HCT116 (cell line): ENCODE measurements at regions not wholly inside any gene's neighbourhood (a gene's known extent, or its start where the extent isn't known, plus 50 kb on each side); places are given as distances from the start of the nearest gene placed in this dataset.

Experiments used
- ATAC-seq: fragments of 200-7000 bp; cut with Tn5 transposase; 2 replicates; pipeline ENCODE4 v1.9.1; 2020; ENCODE audit warnings: mild to moderate bottlenecking, moderate library complexity
- BruUV-seq: library from RNA; stranded (reverse); fragments of 400-500 nt; replicated peaks from 2 replicates; lab custom pipeline; 2021; lab: Mats Ljungman, UMichigan
- CTCF ChIA-PET: fragments of 300-600 bp; sonication (Branson Sonifier 250); formaldehyde crosslinking; loops from one replicate; lab custom pipeline; 2021; ENCODE audit warnings: antibody characterized with exemption; lab: Charles Lee
- POLR2A ChIA-PET: fragments of 300-600, 350-600 bp; sonication (Branson Sonifier 250); formaldehyde crosslinking; loops from one replicate; lab custom pipeline; 2021; ENCODE audit warnings: antibody characterized with exemption; lab: Charles Lee
- RAD21 ChIA-PET, 2 experiments: fragments of 300-600 bp; sonication (Branson Sonifier 250); formaldehyde crosslinking; loops; one replicate each; lab custom pipeline; 2023; ENCODE audit warnings: low total read pairs in 2 of 2; ENCODE audit not compliant: uncharacterized antibody in 2 of 2, unreplicated experiment in 2 of 2, low non-redundant PET in 1 of 2; lab: Charles Lee
- DNase-seq: peaks from one replicate; pipeline ENCODE4 v3.0.0-alpha.2; 2010; ENCODE audit warnings: low read depth, low spot score
- H2AFZ ChIP-seq: fragments of 200-600 bp; shearing (Covaris generic), sonication (generic); 2 replicates; pipeline ENCODE4 v1.6.1; 2017; ENCODE audit warnings: low read depth, mixed run types, mixed read lengths, antibody characterized with exemption, low read length; ENCODE audit not compliant: poor library complexity, severe bottlenecking
- H3K27ac ChIP-seq: 2 replicates; pipeline ENCODE4 v1.5.1; 2012; ENCODE audit warnings: low read depth, low read length
- H3K27me3 ChIP-seq: fragments of 200-600 bp; sonication (generic); 2 replicates; pipeline ENCODE4 v1.6.1; 2016; ENCODE audit warnings: mixed run types, low read length, mixed read lengths; ENCODE audit not compliant: insufficient read depth
- H3K36me3 ChIP-seq, 2 experiments: fragments of 200-500 bp in 1 of 2; fragments of 200-600 bp in 1 of 2; sonication (Bioruptor generic) in 1 of 2; sonication (generic) in 1 of 2; 2 replicates each; pipeline versions ENCODE4 v1.5.1 to v1.6.1; 2014 to 2016; ENCODE audit warnings: low read length in 2 of 2, inconsistent platforms in 1 of 2, mixed read lengths in 1 of 2, mixed run types in 1 of 2; ENCODE audit not compliant: insufficient read depth in 2 of 2, control insufficient read depth in 1 of 2
- H3K4me1 ChIP-seq, 2 experiments: fragments of 200-600 bp in 1 of 2; sonication (generic) in 1 of 2; 2 replicates each; pipeline versions ENCODE4 v1.5.1 to v1.6.1; 2012 to 2017; ENCODE audit warnings: low read length in 2 of 2, inconsistent platforms in 1 of 2, mild to moderate bottlenecking in 1 of 2, mixed read lengths in 1 of 2, mixed run types in 1 of 2, moderate library complexity in 1 of 2; ENCODE audit not compliant: insufficient read depth in 2 of 2, control insufficient read depth in 1 of 2
- H3K4me2 ChIP-seq: fragments of 200-600 bp; sonication (generic); 2 replicates; pipeline ENCODE4 v1.6.1; 2017; ENCODE audit warnings: mixed run types, low read length, mixed read lengths
- H3K4me3 ChIP-seq, 2 experiments: fragments of 200-600 bp in 1 of 2; sonication (generic) in 1 of 2; replicated peaks in 1 of 2; 2 replicates each; pipeline ENCODE4 v1.5.1; 2011 to 2016; ENCODE audit warnings: low read length in 2 of 2, control low read depth in 1 of 2, low read depth in 1 of 2, mild to moderate bottlenecking in 1 of 2, mixed read lengths in 1 of 2, mixed run types in 1 of 2
- H3K79me2 ChIP-seq: fragments of 200-600 bp; sonication (generic); 2 replicates; pipeline ENCODE4 v1.6.1; 2017; ENCODE audit warnings: mild to moderate bottlenecking, mixed run types, low read length, moderate library complexity, mixed read lengths; ENCODE audit not compliant: insufficient read depth
- H3K9ac ChIP-seq: fragments of 200-600 bp; sonication (generic); 2 replicates; pipeline ENCODE4 v1.6.1; 2016; ENCODE audit warnings: low read length, mixed read lengths
- H3K9me2 ChIP-seq: fragments of 200-600 bp; sonication (generic), shearing (Covaris generic); 2 replicates; pipeline ENCODE4 v1.6.1; 2017; ENCODE audit warnings: mixed run types, mild to moderate bottlenecking, moderate library complexity; ENCODE audit not compliant: insufficient read depth
- H3K9me3 ChIP-seq, 2 experiments: fragments of 200-500 bp in 1 of 2; fragments of 200-600 bp in 1 of 2; sonication (Bioruptor generic) in 1 of 2; sonication (generic) in 1 of 2; 2 replicates each; pipeline ENCODE4 v1.6.1; 2014 to 2017; ENCODE audit warnings: low read length in 2 of 2, mixed read lengths in 2 of 2, inconsistent platforms in 1 of 2, low read depth in 1 of 2, mild to moderate bottlenecking in 1 of 2, mixed run types in 1 of 2, moderate library complexity in 1 of 2; ENCODE audit not compliant: control insufficient read depth in 1 of 2, insufficient read depth in 1 of 2
- H4K20me1 ChIP-seq: fragments of 200-600 bp; sonication (generic), shearing (Covaris generic); 2 replicates; pipeline ENCODE4 v1.6.1; 2017; ENCODE audit warnings: mixed run types, mild to moderate bottlenecking, moderate library complexity; ENCODE audit not compliant: insufficient read depth
- CBX3 ChIP-seq: IDR thresholded peaks from 2 replicates; pipeline ENCODE4 v1.6.1; 2012; ENCODE audit warnings: low read depth
- CEBPB ChIP-seq: IDR thresholded peaks from 2 replicates; pipeline ENCODE4 v1.6.1; 2012; ENCODE audit warnings: low read depth
- CTCF ChIP-seq, 3 experiments: fragments of 200-600 bp in 1 of 3; sonication (generic) in 1 of 3; IDR thresholded peaks in 2 of 3; conservative IDR thresholded peaks in 1 of 3; 2 replicates each; pipeline ENCODE4 v1.5.1; 2012 to 2017; ENCODE audit warnings: low read depth in 2 of 3, low read length in 2 of 3, antibody characterized with exemption in 1 of 3, borderline replicate concordance in 1 of 3, control low read depth in 1 of 3, mild to moderate bottlenecking in 1 of 3, mixed read lengths in 1 of 3, mixed run types in 1 of 3, moderate library complexity in 1 of 3; ENCODE audit not compliant: insufficient read depth in 1 of 3
- ELF1 ChIP-seq: IDR thresholded peaks from 2 replicates; pipeline ENCODE4 v1.6.1; 2012; ENCODE audit warnings: low read depth, borderline replicate concordance
- EZH2 ChIP-seq: fragments of 200-600 bp; sonication (generic); IDR thresholded peaks from 2 replicates; pipeline ENCODE4 v1.6.1; 2017; ENCODE audit warnings: antibody characterized with exemption, mixed run types
- FOSL1 ChIP-seq: IDR thresholded peaks from 2 replicates; pipeline ENCODE4 v1.6.1; 2012; ENCODE audit warnings: low read depth
- JUND ChIP-seq: IDR thresholded peaks from 2 replicates; pipeline ENCODE4 v1.6.1; 2012
- MAX ChIP-seq: IDR thresholded peaks from 2 replicates; pipeline ENCODE4 v1.6.1; 2012
- REST ChIP-seq: IDR thresholded peaks from 2 replicates; pipeline ENCODE4 v1.6.1; 2012; ENCODE audit warnings: low read depth
- intact Hi-C: fragments of 100-400 bp; cut with micrococcal nuclease; formaldehyde crosslinking; loops from 2 replicates; pipeline ENCODE4 v1.10.0; 2022

GRCh38 chr14:30251557-30252100 lies 307.3 kb upstream of the G2E3 start:
- no TSS peak for BruUV-seq
- no peaks in the 10 kb centered on the region for H3K36me3 ChIP-seq
- H3K4me1 ChIP-seq: no peaks in the 10 kb centered on the region
- no peak overlapping the region for H3K4me2 ChIP-seq
- TF ChIP-seq JUND: no peak
- no peak for TF ChIP-seq CTCF (IDR thresholded peaks at IDR 0.05 in 2 of 3, conservative IDR thresholded peaks at IDR 0.05 in 1 of 3; ENCODE audit: borderline replicate concordance in 1 of 3, insufficient read depth in 1 of 3, low read depth in 2 of 3, low read length in 2 of 3)
- TF ChIP-seq REST: no peak
- TF ChIP-seq CBX3: no peak
- no peak for TF ChIP-seq MAX
- TF ChIP-seq CEBPB: no peak
- no peak for TF ChIP-seq FOSL1
- no peak for TF ChIP-seq EZH2
- TF ChIP-seq ELF1: no peak
- no peaks in the 10 kb centered on the region for H3K79me2 ChIP-seq
- no peak overlapping the region for H3K9ac ChIP-seq
- H3K4me3 ChIP-seq: no peak overlapping the region
- H3K9me2 ChIP-seq: no peaks in the 10 kb centered on the region
- no peak for DNase-seq
- no peak for ATAC-seq
- intact Hi-C loops: no loop called here
- POLR2A ChIA-PET: no interaction called here
- H3K27ac ChIP-seq: no peak overlapping the region
- no peaks in the 10 kb centered on the region for H4K20me1 ChIP-seq
- RAD21 ChIA-PET: no interaction called here
- H3K27me3 ChIP-seq: no peaks in the 10 kb centered on the region
- no peak overlapping the region for H2AFZ ChIP-seq
- H3K9me3 ChIP-seq: no peaks in the 10 kb centered on the region
- CTCF ChIA-PET: no interaction called here
